Mammary epithelial cell (primary cell): ENCODE measurements at regions not wholly inside any gene's neighbourhood (a gene's known extent, or its start where the extent isn't known, plus 50 kb on each side); places are given as distances from the start of the nearest gene placed in this dataset.
"Not testable (repeated sequence)": the region's sequence is repeated elsewhere in the genome, so short reads cannot be mapped to it uniquely, and the experiment has no call there.

Source experiments
- CTCF ChIP-seq, 2 donors: IDR thresholded peaks in 1 of 2; conservative IDR thresholded peaks in 1 of 2; 2 replicates each; pipeline ENCODE4 v1.5.1; 2011 to 2012; ENCODE audit warnings: inconsistent platforms in 2 of 2, low read length in 2 of 2, mild to moderate bottlenecking in 2 of 2, control low read depth in 1 of 2, low read depth in 1 of 2; ENCODE audit not compliant: insufficient read depth in 1 of 2; ENCODE audit errors: extremely low read depth in 1 of 2
- EZH2 ChIP-seq: IDR thresholded peaks from 2 replicates; pipeline ENCODE4 v1.6.1; 2012; ENCODE audit warnings: low read length, inconsistent platforms, borderline replicate concordance

GRCh38 chr11:71734368-71734767, 98.6 kb upstream of the DEFB108B start:
- TF ChIP-seq CTCF (conservative IDR thresholded peaks at IDR 0.05 in 1 of 2, IDR thresholded peaks at IDR 0.05 in 1 of 2; ENCODE audit: extremely low read depth in 1 of 2, insufficient read depth in 1 of 2, low read depth in 1 of 2, low read length in 2 of 2); EZH2: not testable (repeated sequence)
